CD14-positive monocyte (primary cell): ENCODE measurements at regions not wholly inside any gene's neighbourhood (a gene's known extent, or its start where the extent isn't known, plus 50 kb on each side); places are given as distances from the start of the nearest gene placed in this dataset.

Experiments used
- DNase-seq, 3 donors: peaks; one replicate each; pipeline ENCODE4 v3.0.0-alpha.2; 2011 to 2022
- H2AFZ ChIP-seq: 2 replicates; pipeline ENCODE4 v1.6.0; 2012; ENCODE audit warnings: mild to moderate bottlenecking, low read depth, low read length, inconsistent platforms; ENCODE audit not compliant: insufficient read depth, poor library complexity, severe bottlenecking
- H3K27ac ChIP-seq, 2 donors: 1 replicate in 1 of 2; 2 replicates in 1 of 2; pipeline ENCODE4 v1.5.1; 2012 to 2013; ENCODE audit warnings: low read length in 2 of 2, control low read depth in 1 of 2, inconsistent platforms in 1 of 2, low read depth in 1 of 2, mild to moderate bottlenecking in 1 of 2
- H3K27me3 ChIP-seq, 2 donors: one replicate each; pipeline versions ENCODE4 v1.6.0 to v1.6.1; 2011 to 2013; ENCODE audit warnings: low read length in 2 of 2; ENCODE audit not compliant: control insufficient read depth in 2 of 2, insufficient read depth in 2 of 2
- H3K36me3 ChIP-seq, 2 donors: replicated peaks in 1 of 2; 1 replicate in 1 of 2; 2 replicates in 1 of 2; pipeline versions ENCODE4 v1.5.1 to v1.6.1; 2012 to 2013; ENCODE audit warnings: low read length in 2 of 2, control low read depth in 1 of 2, inconsistent platforms in 1 of 2, mild to moderate bottlenecking in 1 of 2; ENCODE audit not compliant: insufficient read depth in 2 of 2, control insufficient read depth in 1 of 2
- H3K4me1 ChIP-seq, 2 donors: 1 replicate in 1 of 2; 2 replicates in 1 of 2; pipeline versions ENCODE4 v1.5.1 to v1.6.1; 2012 to 2013; ENCODE audit warnings: low read length in 2 of 2, control low read depth in 1 of 2, inconsistent platforms in 1 of 2, mild to moderate bottlenecking in 1 of 2, moderate library complexity in 1 of 2; ENCODE audit not compliant: insufficient read depth in 2 of 2, control insufficient read depth in 1 of 2
- H3K4me2 ChIP-seq: replicated peaks from 2 replicates; pipeline ENCODE3; 2012; ENCODE audit warnings: low read length, moderate library complexity, mild to moderate bottlenecking; ENCODE audit not compliant: poor library complexity, severe bottlenecking; ENCODE audit errors: extremely low read depth
- H3K4me3 ChIP-seq, 3 experiments: fragments of 200-600 bp in 1 of 3; sonication (generic) in 1 of 3; replicated peaks in 1 of 3; 1 replicate in 2 of 3; 2 replicates in 1 of 3; pipeline ENCODE4 v1.5.1; 2011 to 2013; ENCODE audit warnings: low read length in 3 of 3, mild to moderate bottlenecking in 3 of 3, control low read depth in 2 of 3, low read depth in 2 of 3, inconsistent platforms in 1 of 3, moderate library complexity in 1 of 3
- H3K79me2 ChIP-seq: 2 replicates; pipeline ENCODE4 v1.6.0; 2012; ENCODE audit warnings: mild to moderate bottlenecking, control low read depth, inconsistent platforms, low read length, moderate library complexity; ENCODE audit not compliant: insufficient read depth
- H3K9ac ChIP-seq: 2 replicates; pipeline ENCODE4 v1.6.0; 2017; ENCODE audit warnings: low read length, mild to moderate bottlenecking; ENCODE audit not compliant: insufficient read depth, poor library complexity, severe bottlenecking
- H3K9me3 ChIP-seq, 2 donors: replicated peaks in 1 of 2; 1 replicate in 1 of 2; 2 replicates in 1 of 2; pipeline versions ENCODE4 v1.5.1 to v1.6.1; 2012 to 2013; ENCODE audit warnings: low read length in 2 of 2, control low read depth in 1 of 2; ENCODE audit not compliant: control insufficient read depth in 1 of 2, insufficient read depth in 1 of 2
- H4K20me1 ChIP-seq: 2 replicates; pipeline ENCODE4 v1.6.0; 2012; ENCODE audit warnings: mild to moderate bottlenecking, low read length, control low read depth, moderate library complexity; ENCODE audit not compliant: insufficient read depth
- H3K27ac Mint-ChIP-seq, 7 donors: one replicate each; pipeline ENCODE4 v1.8.0; 2020; ENCODE audit warnings: mild to moderate bottlenecking in 7 of 7, mixed read lengths in 7 of 7, moderate library complexity in 6 of 7, inconsistent platforms in 2 of 7
- H3K27me3 Mint-ChIP-seq, 3 donors: one replicate each; pipeline ENCODE4 v1.8.0; 2021 to 2022; ENCODE audit warnings: low read depth in 3 of 3, mild to moderate bottlenecking in 3 of 3, mixed read lengths in 3 of 3, moderate library complexity in 3 of 3, inconsistent platforms in 1 of 3
- H3K36me3 Mint-ChIP-seq, 2 donors: one replicate each; pipeline ENCODE4 v1.8.0; 2020; ENCODE audit warnings: mixed read lengths in 2 of 2, inconsistent platforms in 1 of 2, mild to moderate bottlenecking in 1 of 2
- H3K4me1 Mint-ChIP-seq: one replicate; pipeline ENCODE4 v1.8.0; 2020; ENCODE audit warnings: mild to moderate bottlenecking, mixed read lengths
- H3K4me3 Mint-ChIP-seq, 2 donors: one replicate each; pipeline ENCODE4 v1.8.0; 2020; ENCODE audit warnings: mild to moderate bottlenecking in 2 of 2, mixed read lengths in 2 of 2, moderate library complexity in 1 of 2
- H3K9me3 Mint-ChIP-seq, 7 donors: one replicate each; pipeline ENCODE4 v1.8.0; 2020 to 2022; ENCODE audit warnings: mixed read lengths in 7 of 7, mild to moderate bottlenecking in 6 of 7, moderate library complexity in 6 of 7, inconsistent platforms in 2 of 7
- WGBS: methylation state at CpG from one replicate; pipeline ENCODE4 v1.1.5; 2013; ENCODE audit warnings: missing lambda C conversion rate; ENCODE audit not compliant: insufficient coverage; 5-methylcytosine and 5-hydroxymethylcytosine counted together
- intact Hi-C, 2 donors: fragments of 100-400 bp; cut with micrococcal nuclease; formaldehyde crosslinking; loops; one replicate each; pipeline versions ENCODE4 v1.15.0 to v1.15.1; 2023
- TF ChIP-seq, protein P1 (sequence below): fragments of 200-600 bp; IDR thresholded peaks from one replicate; pipeline ENCODE4 v1.8.0; 2022; ENCODE audit warnings: antibody characterized with exemption, mild to moderate bottlenecking

- Histone ChIP-seq H3K36me3 (no peaks in the 10 kb centered on the region), H3K4me2 (no peak overlapping the region), H3K79me2 (no peaks in the 10 kb centered on the region), H3K9me3 (peaks cover 0 to 4% of the 10 kb centered on the region in 2 donors), H3K4me3 (no peak overlapping the region), H2AFZ (no peak overlapping the region), H3K27me3 (no peaks in the 10 kb centered on the region), H3K9ac (no peak overlapping the region), H3K27ac (no peak overlapping the region), H4K20me1 (no peaks in the 10 kb centered on the region), H3K4me1 (no peaks in the 10 kb centered on the region)
- TF ChIP-seq, protein P1, sequence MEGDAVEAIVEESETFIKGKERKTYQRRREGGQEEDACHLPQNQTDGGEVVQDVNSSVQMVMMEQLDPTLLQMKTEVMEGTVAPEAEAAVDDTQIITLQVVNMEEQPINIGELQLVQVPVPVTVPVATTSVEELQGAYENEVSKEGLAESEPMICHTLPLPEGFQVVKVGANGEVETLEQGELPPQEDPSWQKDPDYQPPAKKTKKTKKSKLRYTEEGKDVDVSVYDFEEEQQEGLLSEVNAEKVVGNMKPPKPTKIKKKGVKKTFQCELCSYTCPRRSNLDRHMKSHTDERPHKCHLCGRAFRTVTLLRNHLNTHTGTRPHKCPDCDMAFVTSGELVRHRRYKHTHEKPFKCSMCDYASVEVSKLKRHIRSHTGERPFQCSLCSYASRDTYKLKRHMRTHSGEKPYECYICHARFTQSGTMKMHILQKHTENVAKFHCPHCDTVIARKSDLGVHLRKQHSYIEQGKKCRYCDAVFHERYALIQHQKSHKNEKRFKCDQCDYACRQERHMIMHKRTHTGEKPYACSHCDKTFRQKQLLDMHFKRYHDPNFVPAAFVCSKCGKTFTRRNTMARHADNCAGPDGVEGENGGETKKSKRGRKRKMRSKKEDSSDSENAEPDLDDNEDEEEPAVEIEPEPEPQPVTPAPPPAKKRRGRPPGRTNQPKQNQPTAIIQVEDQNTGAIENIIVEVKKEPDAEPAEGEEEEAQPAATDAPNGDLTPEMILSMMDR = no peak
- DNase-seq = no peak
- Mint-ChIP-seq H3K27ac (no peak overlapping the region), H3K27me3 (peaks cover 0 to 2% (median 0%) of the 10 kb centered on the region in 3 donors), H3K9me3 (peaks cover 2 to 12% (median 8%) of the 10 kb centered on the region in 7 donors), H3K4me3 (no peak overlapping the region), H3K36me3 (no peaks in the 10 kb centered on the region), H3K4me1 (no peaks in the 10 kb centered on the region)
- intact Hi-C loops = no loop called here
- WGBS = 67% methylated on average over 3 of the region's 8 CpGs
Measured at GRCh38 chr16:80034948-80035663, 434.6 kb upstream of the MAF start.

GRCh38 chr16:80034469-80034826, 433.9 kb upstream of the MAF start:
- H3K27ac Mint-ChIP-seq = no peak overlapping the region
- WGBS = 100% methylated on average over 1 of the region's 4 CpGs
- no peak overlapping the region for H3K27ac ChIP-seq
- H3K4me1 ChIP-seq = no peaks in the 10 kb centered on the region
- no peak overlapping the region for H3K4me3 Mint-ChIP-seq
- peaks cover 0 to 2% (median 0%) of the 10 kb centered on the region in 3 donors for H3K27me3 Mint-ChIP-seq
- intact Hi-C loops = no loop called here
- H3K9me3 ChIP-seq = peaks cover 0 to 4% of the 10 kb centered on the region in 2 donors
- no peaks in the 10 kb centered on the region for H3K79me2 ChIP-seq
- no peaks in the 10 kb centered on the region for H3K36me3 Mint-ChIP-seq
- no peak overlapping the region for H3K4me2 ChIP-seq
- H3K4me1 Mint-ChIP-seq = no peaks in the 10 kb centered on the region
- H3K27me3 ChIP-seq = no peaks in the 10 kb centered on the region
- H4K20me1 ChIP-seq = no peaks in the 10 kb centered on the region
- no peak overlapping the region for H3K4me3 ChIP-seq
- TF ChIP-seq, protein P1 = no peak
- no peak overlapping the region for H2AFZ ChIP-seq
- DNase-seq = no peak
- peaks cover 2 to 12% (median 8%) of the 10 kb centered on the region in 7 donors for H3K9me3 Mint-ChIP-seq
- no peak overlapping the region for H3K9ac ChIP-seq
- no peaks in the 10 kb centered on the region for H3K36me3 ChIP-seq
